MM.1S (cell line): ENCODE measurements at regions not wholly inside any gene's neighbourhood (a gene's known extent, or its start where the extent isn't known, plus 50 kb on each side); places are given as distances from the start of the nearest gene placed in this dataset.

Experiments
- DNase-seq: peaks from one replicate; pipeline ENCODE4 v3.0.0-alpha.2; 2015
- H2AFZ ChIP-seq: fragments of 300-600 bp; sonication (generic); 2 replicates; pipeline ENCODE4 v1.6.0; 2016; ENCODE audit warnings: antibody characterized with exemption, low read length
- H3F3A ChIP-seq: fragments of 300-600 bp; sonication (generic); 2 replicates; pipeline ENCODE4 v1.6.1; 2016; ENCODE audit warnings: mild to moderate bottlenecking, antibody characterized with exemption, low read length, moderate library complexity, mixed read lengths; ENCODE audit not compliant: insufficient read depth
- H3K27ac ChIP-seq: fragments of 300-600 bp; sonication (generic); 2 replicates; pipeline ENCODE4 v1.5.1; 2016; ENCODE audit warnings: mild to moderate bottlenecking, low read length
- H3K27me3 ChIP-seq: fragments of 300-600 bp; sonication (generic); replicated peaks from 2 replicates; pipeline ENCODE4 v1.6.0; 2016; ENCODE audit warnings: low read length; ENCODE audit not compliant: insufficient read depth
- H3K36me3 ChIP-seq: fragments of 300-600 bp; sonication (generic); replicated peaks from 2 replicates; pipeline ENCODE4 v1.6.1; 2016; ENCODE audit warnings: mild to moderate bottlenecking, low read length, mixed read lengths; ENCODE audit not compliant: insufficient read depth
- H3K4me1 ChIP-seq: fragments of 300-600 bp; sonication (generic); 2 replicates; pipeline ENCODE4 v1.6.1; 2016; ENCODE audit warnings: low read length, mixed read lengths
- H3K4me2 ChIP-seq: fragments of 300-600 bp; sonication (generic); 2 replicates; pipeline ENCODE4 v1.6.0; 2016; ENCODE audit warnings: low read depth, low read length
- H3K4me3 ChIP-seq: fragments of 300-600 bp; sonication (generic); 2 replicates; pipeline ENCODE4 v1.5.1; 2016; ENCODE audit warnings: low read length, mixed read lengths
- H3K79me2 ChIP-seq: fragments of 300-600 bp; sonication (generic); 2 replicates; pipeline ENCODE4 v1.6.1; 2016; ENCODE audit warnings: mixed run types, low read length, mixed read lengths
- H3K9ac ChIP-seq: fragments of 300-600 bp; sonication (generic); 2 replicates; pipeline ENCODE4 v1.6.1; 2016; ENCODE audit warnings: low read length, mixed read lengths
- H3K9me2 ChIP-seq: fragments of 300-600 bp; sonication (generic); replicated peaks from 2 replicates; pipeline ENCODE4 v1.6.1; 2016; ENCODE audit warnings: mild to moderate bottlenecking, low read length, mixed read lengths; ENCODE audit not compliant: insufficient read depth
- H3K9me3 ChIP-seq: fragments of 300-600 bp; sonication (generic); replicated peaks from 2 replicates; pipeline ENCODE4 v1.6.1; 2016; ENCODE audit warnings: mild to moderate bottlenecking, low read length, mixed read lengths; ENCODE audit not compliant: insufficient read depth
- H4K20me1 ChIP-seq: fragments of 300-600 bp; sonication (generic); 2 replicates; pipeline ENCODE4 v1.6.1; 2016; ENCODE audit warnings: mild to moderate bottlenecking, low read length, moderate library complexity, mixed read lengths; ENCODE audit not compliant: insufficient read depth
- CTCF ChIP-seq: fragments of 300-600 bp; sonication (generic); IDR thresholded peaks from 2 replicates; pipeline ENCODE4 v1.5.1; 2016; ENCODE audit warnings: antibody characterized with exemption, low read length, mixed read lengths
- EZH2 ChIP-seq: fragments of 300-600 bp; sonication (generic); optimal IDR thresholded peaks from 2 replicates; pipeline ENCODE3; 2017; ENCODE audit warnings: low read depth, mild to moderate bottlenecking, antibody characterized with exemption, low read length, mixed read lengths
- EZH2phosphoT487 ChIP-seq: fragments of 300-600 bp; sonication (generic); IDR thresholded peaks from 2 replicates; pipeline ENCODE4 v1.6.1; 2018; ENCODE audit warnings: antibody characterized with exemption, low read length

DNA sequence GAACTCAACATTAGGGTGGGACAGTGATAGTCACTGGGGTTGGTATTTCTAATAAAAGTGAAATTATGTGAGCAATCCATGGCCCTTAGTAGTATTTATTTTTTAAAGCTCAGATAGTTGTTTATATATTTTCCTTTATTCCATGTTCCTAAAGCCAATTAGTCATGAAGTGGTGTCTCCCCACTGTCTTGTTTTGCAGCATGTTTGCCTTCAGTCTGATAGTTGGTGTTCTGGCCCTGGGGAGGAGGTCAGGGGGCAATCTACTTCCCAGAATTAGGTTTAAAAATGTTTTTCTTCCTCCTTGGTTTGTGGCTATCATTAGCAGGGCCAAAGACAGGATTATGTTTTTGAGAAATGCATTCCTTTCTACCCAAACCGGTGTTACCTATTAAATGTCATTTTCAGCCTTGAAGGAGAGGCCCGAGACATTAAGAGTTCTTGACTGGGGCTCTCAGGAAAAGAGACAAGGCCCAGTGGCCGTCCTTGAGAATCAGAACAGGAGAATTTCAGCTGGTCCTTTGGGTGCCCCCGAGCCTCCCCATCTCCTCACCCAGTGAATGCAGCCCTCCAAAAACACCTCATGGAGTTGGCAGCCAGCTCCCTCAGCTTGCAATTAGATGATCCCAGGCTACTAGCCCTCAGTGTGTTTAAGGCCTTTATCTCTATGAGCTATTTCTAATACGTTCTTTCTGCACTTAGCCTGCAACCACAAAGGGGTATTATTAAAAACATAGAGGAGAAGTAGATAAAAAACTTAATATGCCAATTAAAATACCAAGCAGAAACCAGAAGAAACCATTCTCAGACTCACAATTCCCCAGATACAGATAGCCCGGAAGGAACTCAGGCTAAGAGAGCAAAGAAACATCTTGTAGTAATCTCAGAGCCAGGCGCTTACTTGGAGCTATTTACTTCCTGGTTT, 71.3 kb upstream of the NGF start:
- no peaks in the 10 kb centered on the region for H3K4me1 ChIP-seq
- H4K20me1 ChIP-seq: no peaks in the 10 kb centered on the region
- H3K9ac ChIP-seq: no peak overlapping the region
- no peaks in the 10 kb centered on the region for H3K9me3 ChIP-seq
- no peak for TF ChIP-seq CTCF
- TF ChIP-seq EZH2: no peak
- TF ChIP-seq EZH2phosphoT487: no peak
- DNase-seq: no peak
- H2AFZ ChIP-seq: no peak overlapping the region
- no peak overlapping the region for H3K4me2 ChIP-seq
- H3K27ac ChIP-seq: no peak overlapping the region
- no peaks in the 10 kb centered on the region for H3K79me2 ChIP-seq
- H3K4me3 ChIP-seq: no peak overlapping the region
- no peaks in the 10 kb centered on the region for H3K36me3 ChIP-seq
- no peaks in the 10 kb centered on the region for H3K9me2 ChIP-seq
- H3K27me3 ChIP-seq: no peaks in the 10 kb centered on the region
- no peaks in the 10 kb centered on the region for H3F3A ChIP-seq

DNA sequence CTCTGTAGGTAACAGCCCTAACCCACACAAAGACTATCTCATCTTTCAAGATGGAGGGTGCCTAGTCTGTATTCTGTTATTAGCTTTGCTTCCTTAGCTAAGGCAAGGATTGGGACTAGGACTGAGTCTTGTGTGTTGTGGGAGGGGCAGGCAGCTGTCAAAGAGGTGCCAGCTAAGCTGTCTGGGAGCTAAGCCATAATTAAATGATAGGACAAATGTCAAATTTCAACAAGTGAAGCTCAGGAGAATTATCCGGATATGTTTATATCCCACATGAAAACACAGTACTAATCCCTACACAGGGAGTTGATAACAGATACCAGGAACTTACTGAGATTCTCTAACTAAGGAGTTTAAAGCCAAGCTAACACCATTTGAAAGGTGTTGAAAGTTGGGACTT, 70.5 kb upstream of the NGF start:
- no peaks in the 10 kb centered on the region for H3F3A ChIP-seq
- no peaks in the 10 kb centered on the region for H3K27me3 ChIP-seq
- no peak for TF ChIP-seq EZH2
- TF ChIP-seq CTCF: no peak
- TF ChIP-seq EZH2phosphoT487: no peak
- no peaks in the 10 kb centered on the region for H4K20me1 ChIP-seq
- DNase-seq: no peak
- no peak overlapping the region for H3K9ac ChIP-seq
- H3K36me3 ChIP-seq: no peaks in the 10 kb centered on the region
- no peaks in the 10 kb centered on the region for H3K79me2 ChIP-seq
- no peaks in the 10 kb centered on the region for H3K4me1 ChIP-seq
- H3K9me2 ChIP-seq: no peaks in the 10 kb centered on the region
- H2AFZ ChIP-seq: no peak overlapping the region
- H3K4me2 ChIP-seq: no peak overlapping the region
- no peaks in the 10 kb centered on the region for H3K9me3 ChIP-seq
- H3K27ac ChIP-seq: no peak overlapping the region
- no peak overlapping the region for H3K4me3 ChIP-seq

DNA sequence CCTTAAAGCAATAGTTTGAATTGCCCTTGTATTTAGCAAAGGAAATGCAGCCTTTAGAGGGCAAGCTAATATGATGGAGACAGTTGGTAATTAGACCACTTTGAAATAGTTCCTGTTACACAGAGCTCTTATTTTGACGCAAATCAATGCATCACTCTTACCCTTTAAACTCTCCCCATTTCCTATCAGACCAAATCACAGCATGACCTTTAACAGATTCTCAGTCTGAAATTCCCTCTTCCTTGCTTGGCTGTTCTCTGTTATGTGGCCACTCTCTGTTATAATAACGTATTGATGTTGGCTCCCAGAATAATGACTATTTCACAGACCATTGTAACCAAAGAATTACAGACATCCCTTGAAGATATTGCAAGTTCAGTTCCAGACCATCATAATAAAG, 66.9 kb upstream of the NGF start:
- H3K4me3 ChIP-seq: no peak overlapping the region
- no peaks in the 10 kb centered on the region for H3K36me3 ChIP-seq
- no peaks in the 10 kb centered on the region for H3K9me3 ChIP-seq
- no peak overlapping the region for H3K9ac ChIP-seq
- no peaks in the 10 kb centered on the region for H3F3A ChIP-seq
- no peaks in the 10 kb centered on the region for H3K4me1 ChIP-seq
- no peak overlapping the region for H3K27ac ChIP-seq
- no peaks in the 10 kb centered on the region for H3K27me3 ChIP-seq
- no peaks in the 10 kb centered on the region for H3K9me2 ChIP-seq
- no peak for TF ChIP-seq CTCF
- TF ChIP-seq EZH2phosphoT487: no peak
- TF ChIP-seq EZH2: no peak
- no peak overlapping the region for H3K4me2 ChIP-seq
- no peak for DNase-seq
- no peaks in the 10 kb centered on the region for H4K20me1 ChIP-seq
- no peak overlapping the region for H2AFZ ChIP-seq
- H3K79me2 ChIP-seq: no peaks in the 10 kb centered on the region
